ENCODE measurements at regions not wholly inside any gene's neighbourhood (a gene's known extent, or its start where the extent isn't known, plus 50 kb on each side); places are given as distances from the start of the nearest gene placed in this dataset.

- H3K4me3 ChIP-seq (ENCODE audit: low read depth, low read length) = no peak overlapping the region
- TF ChIP-seq CTCF (IDR thresholded peaks at IDR 0.05; ENCODE audit: control insufficient read depth, extremely low read depth, insufficient read depth) = no peak
- no peak for DNase-seq (ENCODE audit: low read depth)
Observed at GRCh38 chr1:175797576-175797975, 54.2 kb upstream of the TNR start.

GRCh38 chr1:175794586-175794985, 51.2 kb upstream of the TNR start:
- TF ChIP-seq CTCF (IDR thresholded peaks at IDR 0.05; ENCODE audit: control insufficient read depth, extremely low read depth, insufficient read depth) = no peak
- no peak overlapping the region for H3K4me3 ChIP-seq (ENCODE audit: low read depth, low read length)
- no peak for DNase-seq (ENCODE audit: low read depth)

DNA sequence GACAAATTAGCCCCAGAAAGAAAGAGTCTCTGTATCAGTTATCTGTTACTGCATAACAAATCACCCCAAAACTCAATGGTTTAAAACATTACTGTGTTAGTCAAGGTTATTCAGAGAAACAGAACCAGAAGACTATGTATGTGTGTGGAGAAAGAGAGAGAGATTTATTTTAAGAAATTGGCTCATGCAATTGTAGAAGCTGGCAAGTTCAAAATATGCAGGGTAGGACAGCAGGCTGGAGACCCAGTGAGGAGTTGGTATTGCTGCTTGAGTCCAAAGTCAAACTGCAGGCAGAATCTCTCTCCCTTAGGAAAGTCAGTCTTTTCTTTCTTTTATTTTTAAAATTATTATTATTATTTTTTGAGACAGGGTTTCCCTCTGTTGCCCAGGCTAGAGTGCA, 50.2 kb upstream of the TNR start:
- TF ChIP-seq CTCF (IDR thresholded peaks at IDR 0.05; ENCODE audit: control insufficient read depth, extremely low read depth, insufficient read depth) = no peak
- no peak overlapping the region for H3K4me3 ChIP-seq (ENCODE audit: low read depth, low read length)
- DNase-seq (ENCODE audit: low read depth) = no peak
